Sigmoid colon (tissue), 4 donors: ENCODE measurements at regions not wholly inside any gene's neighbourhood (a gene's known extent, or its start where the extent isn't known, plus 50 kb on each side); places are given as distances from the start of the nearest gene placed in this dataset.

ENCODE experiments used
- EP300 ChIP-seq, 4 donors: sonication (generic); formaldehyde crosslinking; IDR thresholded peaks; one replicate each; pipeline ENCODE4 v1.6.1; 2017; ENCODE audit warnings: antibody characterized with exemption in 4 of 4
- POLR2A ChIP-seq, 2 donors: fragments of 450-650 bp; IDR thresholded peaks; one replicate each; pipeline ENCODE4 v1.6.1; 2016; ENCODE audit warnings: antibody characterized with exemption in 2 of 2, mild to moderate bottlenecking in 2 of 2, moderate library complexity in 2 of 2
- POLR2AphosphoS5 ChIP-seq, 4 donors: sonication (generic); formaldehyde crosslinking; IDR thresholded peaks; one replicate each; pipeline ENCODE4 v1.6.1; 2017; ENCODE audit warnings: antibody characterized with exemption in 4 of 4
- TF ChIP-seq, protein P1 (sequence below), 4 experiments: fragments of 450-650 bp in 3 of 4; fragments of 200-600 bp in 1 of 4; IDR thresholded peaks; one replicate each; pipeline ENCODE4 v1.5.1; 2016 to 2019; ENCODE audit warnings: antibody characterized with exemption in 4 of 4, mild to moderate bottlenecking in 3 of 4, moderate library complexity in 2 of 4

DNA sequence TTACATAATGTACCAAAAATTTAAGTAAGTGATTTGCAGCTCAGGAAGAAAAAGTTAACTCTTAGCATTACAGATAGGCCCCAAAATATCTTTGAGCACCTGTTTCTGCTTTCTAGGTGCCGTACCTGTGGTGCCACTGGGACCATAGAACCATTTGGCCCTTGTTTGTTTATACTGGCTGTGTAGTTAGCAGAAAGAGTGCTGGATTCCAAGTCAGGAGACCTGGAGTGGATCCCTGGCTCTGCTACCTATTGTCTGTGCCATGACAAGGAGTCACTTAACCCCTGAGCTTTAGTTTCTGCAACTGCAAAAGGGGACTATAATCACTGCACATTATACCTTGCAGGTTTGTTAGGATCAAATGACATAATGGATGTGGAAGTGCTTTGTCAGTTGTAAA lies 137.8 kb upstream of the GPR101 start:
- TF ChIP-seq POLR2A (IDR thresholded peaks at IDR 0.05) (no peak), EP300 (IDR thresholded peaks at IDR 0.05) (no peak), POLR2AphosphoS5 (IDR thresholded peaks at IDR 0.05) (no peak)
- TF ChIP-seq, protein P1, sequence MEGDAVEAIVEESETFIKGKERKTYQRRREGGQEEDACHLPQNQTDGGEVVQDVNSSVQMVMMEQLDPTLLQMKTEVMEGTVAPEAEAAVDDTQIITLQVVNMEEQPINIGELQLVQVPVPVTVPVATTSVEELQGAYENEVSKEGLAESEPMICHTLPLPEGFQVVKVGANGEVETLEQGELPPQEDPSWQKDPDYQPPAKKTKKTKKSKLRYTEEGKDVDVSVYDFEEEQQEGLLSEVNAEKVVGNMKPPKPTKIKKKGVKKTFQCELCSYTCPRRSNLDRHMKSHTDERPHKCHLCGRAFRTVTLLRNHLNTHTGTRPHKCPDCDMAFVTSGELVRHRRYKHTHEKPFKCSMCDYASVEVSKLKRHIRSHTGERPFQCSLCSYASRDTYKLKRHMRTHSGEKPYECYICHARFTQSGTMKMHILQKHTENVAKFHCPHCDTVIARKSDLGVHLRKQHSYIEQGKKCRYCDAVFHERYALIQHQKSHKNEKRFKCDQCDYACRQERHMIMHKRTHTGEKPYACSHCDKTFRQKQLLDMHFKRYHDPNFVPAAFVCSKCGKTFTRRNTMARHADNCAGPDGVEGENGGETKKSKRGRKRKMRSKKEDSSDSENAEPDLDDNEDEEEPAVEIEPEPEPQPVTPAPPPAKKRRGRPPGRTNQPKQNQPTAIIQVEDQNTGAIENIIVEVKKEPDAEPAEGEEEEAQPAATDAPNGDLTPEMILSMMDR (IDR thresholded peaks at IDR 0.05) = no peak
